SK-N-MC (cell line): ENCODE measurements at regions not wholly inside any gene's neighbourhood (a gene's known extent, or its start where the extent isn't known, plus 50 kb on each side); places are given as distances from the start of the nearest gene placed in this dataset.

Source experiments
- EZH2 ChIP-seq: fragments of 200-600 bp; sonication (generic); IDR thresholded peaks from one replicate; pipeline ENCODE4 v1.6.1; 2017; ENCODE audit warnings: antibody characterized with exemption
- POLR2AphosphoS5 ChIP-seq: IDR thresholded peaks from 2 replicates; pipeline ENCODE4 v1.6.1; 2012; ENCODE audit warnings: mild to moderate bottlenecking, low read depth, low read length, borderline replicate concordance

- TF ChIP-seq EZH2, result no peak
- TF ChIP-seq POLR2AphosphoS5, result no peak
Observed at GRCh38 chr13:72141855-72142519, 275.0 kb upstream of the DACH1 start.
